DLD1 (cell line): ENCODE measurements at regions not wholly inside any gene's neighbourhood (a gene's known extent, or its start where the extent isn't known, plus 50 kb on each side); places are given as distances from the start of the nearest gene placed in this dataset.

Experiments used
- in situ Hi-C: cut with HindIII; loops from 2 replicates; pipeline ENCODE4 v1.10.0; 2017; ENCODE audit warnings: low sequenced_read_pairs

GRCh38 chr4:14465507-14465906 is 536.8 kb upstream of the CPEB2 start:
- in situ Hi-C loops, result no loop called here

GRCh38 chr4:14478504-14478903 is 523.8 kb upstream of the CPEB2 start:
- in situ Hi-C loops, result no loop called here

DNA sequence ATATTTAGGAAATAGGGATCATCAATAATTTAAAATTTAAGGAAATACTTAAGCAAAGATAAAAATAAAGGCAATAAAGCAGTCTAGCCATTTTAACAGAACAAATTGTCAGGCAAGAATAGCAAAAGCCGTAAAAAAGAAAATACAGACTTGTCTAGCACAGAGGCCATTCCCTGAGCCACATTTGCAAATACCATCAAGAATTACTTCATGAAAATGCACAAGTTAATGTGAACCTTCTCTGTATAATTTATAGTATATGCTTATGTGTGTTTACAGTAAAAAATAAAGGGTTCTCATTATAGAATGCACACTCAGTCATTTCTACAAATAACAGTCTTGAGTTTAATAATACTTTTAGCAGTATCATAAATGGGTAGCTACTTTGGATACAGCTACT is 505.9 kb upstream of the CPEB2 start:
- in situ Hi-C loops, result no loop called here

- in situ Hi-C loops, result no loop called here
Observed at GRCh38 chr4:14496969-14497368, 505.3 kb upstream of the CPEB2 start.

DNA sequence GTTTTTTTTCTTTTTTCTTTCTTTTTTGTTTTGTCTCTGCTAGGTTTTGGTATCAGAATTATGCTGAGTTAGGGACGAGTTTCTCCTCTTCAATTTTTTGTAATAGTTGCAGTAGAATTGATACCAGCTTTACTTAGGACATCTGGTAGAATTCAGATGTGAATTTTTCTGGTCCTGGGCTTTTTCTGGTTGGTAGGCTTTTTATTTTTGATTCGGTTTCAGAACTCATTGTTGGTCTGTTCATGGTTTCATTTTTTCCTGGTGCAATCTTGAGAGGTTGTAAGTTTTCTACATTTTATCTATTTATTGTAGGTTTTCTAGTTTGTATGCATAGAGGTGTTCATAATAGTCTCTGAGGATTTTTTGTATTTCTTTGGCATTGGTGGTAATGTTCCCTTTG is 498.1 kb upstream of the CPEB2 start:
- in situ Hi-C loops, result no loop called here

DNA sequence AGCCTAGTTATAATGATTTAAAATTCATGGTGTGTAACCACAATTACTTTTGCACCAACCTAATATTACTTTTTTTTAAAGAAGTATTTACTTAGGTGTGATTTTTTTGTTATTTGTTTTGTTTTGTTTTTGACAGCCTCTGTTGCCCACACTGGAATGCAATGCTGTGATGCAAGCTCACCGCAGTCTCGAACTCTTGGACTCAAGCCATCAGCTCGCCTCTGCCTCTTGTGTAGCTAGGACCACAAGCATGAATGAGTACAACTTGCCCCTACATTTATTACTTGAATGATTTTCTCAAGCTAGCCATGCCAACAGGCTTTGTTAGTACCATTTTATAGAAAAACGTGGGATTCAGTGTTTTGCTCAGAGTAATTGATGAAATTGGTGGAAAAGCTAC is 488.8 kb upstream of the CPEB2 start:
- in situ Hi-C loops, result no loop called here

- in situ Hi-C loops, result no loop called here
Observed at GRCh38 chr4:14515556-14515955, 486.7 kb upstream of the CPEB2 start.

DNA sequence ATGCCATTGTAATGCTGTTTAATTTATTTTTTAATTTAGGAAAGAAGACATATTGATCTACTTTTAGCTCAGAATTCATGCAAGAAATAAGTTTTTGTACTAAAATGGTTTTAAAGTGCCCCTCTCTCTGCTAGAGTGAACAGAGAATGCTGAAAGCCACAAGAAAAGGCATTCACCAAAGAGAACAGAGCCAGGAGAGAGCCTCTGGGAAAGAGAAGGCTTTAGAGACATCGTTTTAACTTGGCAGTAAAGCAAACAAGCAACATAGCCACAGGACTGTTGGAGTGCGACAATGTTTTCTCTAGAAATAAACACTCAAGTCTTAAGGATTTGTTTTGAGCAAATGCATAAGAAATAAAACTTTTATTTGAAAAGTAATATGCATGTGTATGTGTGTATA is 484.1 kb upstream of the CPEB2 start:
- in situ Hi-C loops, result no loop called here

GRCh38 chr4:14520171-14520570 is 482.1 kb upstream of the CPEB2 start:
- in situ Hi-C loops, result no loop called here

DNA sequence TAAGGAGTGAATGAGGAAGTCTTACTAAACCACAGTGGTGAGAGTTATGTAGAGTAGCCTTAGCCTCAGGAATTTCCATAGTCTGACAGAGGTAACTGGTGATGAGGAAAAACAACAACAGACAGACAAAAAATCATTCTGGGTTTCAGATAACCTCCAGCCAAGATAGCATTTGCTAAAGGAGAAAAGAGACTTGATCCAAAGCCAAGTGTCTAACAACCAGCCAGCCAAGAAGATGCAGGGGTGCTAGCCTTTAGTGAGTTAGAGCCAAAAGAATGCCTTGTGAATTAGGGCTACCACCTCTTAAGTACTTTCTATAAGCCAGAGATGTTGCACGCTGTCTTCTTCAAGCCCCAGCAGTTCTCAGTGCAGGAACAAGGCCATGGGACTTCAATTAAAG is 478.0 kb upstream of the CPEB2 start:
- in situ Hi-C loops, result no loop called here

DNA sequence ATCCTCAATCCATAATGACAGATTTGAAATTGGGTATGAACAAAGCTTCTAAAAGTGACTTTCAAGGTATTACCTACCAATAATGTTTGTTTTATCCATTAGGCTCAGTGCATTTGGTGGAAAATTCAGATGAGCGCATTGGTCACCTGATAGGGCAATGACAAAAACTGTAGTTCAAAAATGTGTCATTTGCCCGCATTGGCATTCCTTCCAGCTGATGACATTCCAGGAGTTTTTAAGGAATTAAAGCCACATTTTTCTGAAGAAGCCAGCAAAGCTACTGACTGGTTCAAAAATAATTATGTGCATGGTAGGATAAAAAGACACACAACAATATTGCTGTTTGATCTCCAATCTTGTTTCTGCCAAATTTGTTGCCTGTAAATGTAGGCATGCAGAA is 473.4 kb upstream of the CPEB2 start:
- in situ Hi-C loops, result no loop called here

DNA sequence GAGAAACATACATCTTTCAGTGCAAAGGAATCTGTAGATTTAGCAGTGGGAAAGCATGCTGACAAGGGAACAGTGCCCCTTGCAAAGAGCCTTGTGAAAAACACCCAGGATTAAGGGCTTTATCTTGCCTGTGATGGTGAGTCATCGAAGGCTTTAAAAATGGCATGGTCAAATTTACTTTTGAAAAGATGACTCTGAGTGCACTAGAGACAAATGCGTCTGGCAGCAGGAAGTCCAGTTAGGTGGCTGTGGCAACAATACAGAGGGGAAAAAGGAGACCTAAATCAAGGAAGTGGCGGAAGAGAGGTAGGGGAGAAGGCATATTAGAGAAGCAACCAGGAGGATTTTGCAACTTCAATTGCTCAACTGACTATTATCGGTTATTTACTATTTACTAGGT is 472.6 kb upstream of the CPEB2 start:
- in situ Hi-C loops, result no loop called here

GRCh38 chr4:14532436-14532835 is 469.8 kb upstream of the CPEB2 start:
- in situ Hi-C loops, result no loop called here

DNA sequence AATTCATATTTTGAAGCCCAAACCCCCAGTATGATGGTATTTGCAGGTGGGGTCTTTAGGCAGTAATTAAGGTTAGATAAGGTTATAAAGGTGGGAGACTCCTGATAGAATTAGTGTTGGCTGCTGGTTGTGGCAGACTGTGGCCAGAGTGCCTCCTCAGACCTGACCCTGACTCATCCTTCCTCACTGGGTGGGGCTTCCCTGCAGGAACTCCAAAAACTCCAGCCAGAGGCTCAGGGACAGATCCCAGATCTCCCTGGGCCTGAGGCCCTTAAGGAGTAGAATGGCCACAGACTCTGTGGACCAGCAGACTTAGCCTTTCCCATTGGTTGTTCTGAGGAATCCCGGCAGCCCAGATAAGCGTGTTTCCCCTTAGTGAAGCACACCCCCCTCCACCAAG is 463.0 kb upstream of the CPEB2 start:
- in situ Hi-C loops, result no loop called here

GRCh38 chr4:14545163-14545562 is 457.1 kb upstream of the CPEB2 start:
- in situ Hi-C loops, result no loop called here

DNA sequence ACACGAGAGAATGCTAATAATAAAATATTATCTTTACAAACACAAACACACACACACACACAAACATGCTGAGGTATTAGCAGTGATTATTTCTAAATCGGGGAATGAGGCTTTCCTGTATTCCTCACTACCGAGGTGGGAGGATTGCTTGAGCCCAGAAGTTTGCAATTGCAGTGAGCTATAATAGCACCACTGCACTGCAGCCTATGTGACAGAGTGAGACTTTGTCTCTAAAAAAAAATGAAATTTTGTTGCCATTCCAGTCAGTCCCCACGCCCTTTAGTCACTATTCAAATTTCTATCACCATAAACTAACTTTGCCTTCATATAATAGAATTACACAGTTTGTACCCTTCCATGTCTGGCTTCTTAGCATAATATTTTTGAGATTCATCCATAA is 456.5 kb upstream of the CPEB2 start:
- in situ Hi-C loops, result no loop called here

- in situ Hi-C loops, result no loop called here
Observed at GRCh38 chr4:14552119-14552518, 450.2 kb upstream of the CPEB2 start.

DNA sequence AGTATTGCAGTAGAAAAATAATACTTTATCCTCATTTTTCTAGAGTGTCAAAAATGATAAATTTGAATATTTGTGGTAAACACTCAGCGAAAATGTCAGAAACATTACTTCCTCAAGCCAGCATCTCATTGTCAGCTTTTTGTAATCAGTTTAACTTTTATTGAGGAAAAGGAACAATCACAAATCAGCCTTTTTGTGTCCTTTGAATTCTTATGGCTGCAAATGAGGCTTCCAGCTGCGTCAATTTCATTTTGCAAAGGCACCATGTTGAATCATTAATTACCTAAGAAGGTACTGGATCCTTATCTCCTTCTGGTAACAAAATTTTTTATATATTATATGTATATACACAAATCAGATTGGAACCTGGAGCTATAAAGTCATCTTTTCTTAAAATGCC is 442.6 kb upstream of the CPEB2 start:
- in situ Hi-C loops, result no loop called here

GRCh38 chr4:14560577-14560976 is 441.7 kb upstream of the CPEB2 start:
- in situ Hi-C loops, result no loop called here

- in situ Hi-C loops, result no loop called here
Observed at GRCh38 chr4:14562901-14563300, 439.4 kb upstream of the CPEB2 start.

- in situ Hi-C loops, result no loop called here
Observed at GRCh38 chr4:14564281-14564680, 438.0 kb upstream of the CPEB2 start.

- in situ Hi-C loops, result no loop called here
Observed at GRCh38 chr4:14566518-14566917, 435.8 kb upstream of the CPEB2 start.

DNA sequence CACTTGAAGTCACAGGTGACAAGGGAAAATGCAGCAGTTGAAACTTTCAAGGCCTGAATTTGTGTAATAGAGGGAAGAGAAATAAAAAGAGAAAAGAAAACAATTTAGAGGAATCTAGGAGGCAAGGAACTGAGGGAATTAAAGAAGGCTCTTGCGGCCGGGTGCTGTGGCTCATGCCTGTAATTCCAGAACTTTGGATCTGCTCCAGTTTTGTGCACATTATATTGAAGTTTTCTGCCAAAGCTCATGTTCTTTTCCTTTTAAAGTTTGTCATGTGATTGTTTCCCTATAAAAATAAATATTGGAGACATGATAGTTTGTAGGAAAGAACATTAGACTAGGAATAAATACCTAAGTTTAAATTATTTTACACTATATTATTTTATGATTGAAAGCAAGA is 433.9 kb upstream of the CPEB2 start:
- in situ Hi-C loops, result no loop called here

GRCh38 chr4:14575289-14575688 is 427.0 kb upstream of the CPEB2 start:
- in situ Hi-C loops, result no loop called here
